HG02763 (cell line): ENCODE measurements at regions not wholly inside any gene's neighbourhood (a gene's known extent, or its start where the extent isn't known, plus 50 kb on each side); places are given as distances from the start of the nearest gene placed in this dataset.

Source experiments
- ATAC-seq: cut with Tn5 transposase; IDR thresholded peaks from one replicate; pipeline ENCODE4 v1.9.1; 2021; ENCODE audit warnings: mild to moderate bottlenecking, moderate library complexity; ENCODE audit not compliant: unreplicated experiment

DNA sequence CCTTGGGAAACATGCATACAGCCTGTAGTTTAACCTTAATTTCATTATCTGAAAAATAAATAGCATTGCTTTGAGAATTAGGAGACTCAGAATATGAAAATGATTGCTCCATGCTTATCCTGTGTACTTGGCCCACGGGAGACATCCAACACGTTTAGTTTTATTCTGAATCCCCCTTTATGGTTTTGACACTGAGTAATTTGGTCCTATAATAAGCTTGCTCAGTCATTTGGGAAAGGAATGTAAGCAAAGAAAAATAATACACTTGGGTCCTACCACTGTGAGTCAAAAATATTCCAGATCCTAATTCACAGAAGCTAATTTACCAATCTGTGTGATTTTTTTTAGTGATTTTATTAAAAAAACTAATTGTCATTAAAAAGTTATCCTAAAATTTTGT lies 557.3 kb downstream of the USP25 start:
- no peak for ATAC-seq

DNA sequence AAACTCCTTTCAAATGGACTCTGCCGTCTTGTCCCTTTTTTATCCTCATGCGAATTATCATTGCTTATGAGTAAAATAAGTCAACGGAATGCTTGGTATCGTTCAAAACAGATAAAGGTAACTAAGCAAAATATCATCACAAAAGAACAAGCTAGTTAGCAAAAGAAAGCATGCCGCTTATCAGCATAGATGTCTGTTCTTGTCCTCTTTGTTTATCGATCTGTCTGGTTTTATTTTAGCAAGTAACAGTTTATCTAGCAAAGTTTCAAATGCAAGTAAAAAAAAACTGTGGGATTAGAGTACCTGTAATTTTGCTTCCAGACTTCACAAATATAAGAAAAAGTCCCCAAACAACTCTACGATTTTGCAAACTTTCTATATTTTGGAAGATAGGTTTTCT lies 561.5 kb downstream of the USP25 start:
- ATAC-seq: no peak

DNA sequence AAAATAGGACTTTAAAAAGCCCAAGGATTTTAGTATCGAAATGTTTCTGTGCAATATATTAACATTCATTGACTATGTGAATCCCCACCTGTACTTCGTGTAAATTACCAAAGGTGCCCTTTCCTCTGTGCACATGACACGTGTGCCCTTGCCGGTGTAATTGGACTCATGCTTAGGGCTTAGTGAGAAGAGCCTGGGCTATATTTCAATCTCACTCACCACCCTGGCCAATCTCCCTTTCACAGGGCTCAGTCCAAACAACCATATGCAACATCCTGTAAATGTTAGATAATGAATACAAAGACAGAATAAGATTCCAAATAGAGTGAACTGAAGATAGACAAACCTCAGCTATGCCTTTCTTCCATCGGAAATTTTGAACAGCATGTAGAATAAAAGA lies 564.3 kb downstream of the USP25 start:
- no peak for ATAC-seq

DNA sequence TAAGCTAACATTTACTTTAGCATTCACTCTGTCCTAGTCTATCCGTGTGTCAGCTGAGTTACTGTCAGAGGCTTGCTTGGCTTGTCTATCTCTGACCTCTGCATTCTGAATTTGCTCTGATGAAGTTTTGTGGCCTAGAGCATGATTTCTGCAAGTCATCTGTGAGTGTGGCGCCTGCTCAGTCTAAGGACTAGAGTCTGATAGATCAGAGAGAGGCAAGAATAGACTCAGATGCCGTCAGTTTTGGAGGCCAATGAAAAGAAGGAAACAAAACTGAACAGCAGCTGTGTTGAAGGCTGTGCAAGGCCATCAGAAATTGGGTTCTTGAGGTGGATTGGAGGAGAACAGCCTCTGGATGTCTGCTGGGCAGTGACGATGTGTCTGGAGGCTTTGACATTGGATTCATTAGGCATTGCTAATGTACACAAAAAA lies 573.1 kb downstream of the USP25 start:
- ATAC-seq: no peak

DNA sequence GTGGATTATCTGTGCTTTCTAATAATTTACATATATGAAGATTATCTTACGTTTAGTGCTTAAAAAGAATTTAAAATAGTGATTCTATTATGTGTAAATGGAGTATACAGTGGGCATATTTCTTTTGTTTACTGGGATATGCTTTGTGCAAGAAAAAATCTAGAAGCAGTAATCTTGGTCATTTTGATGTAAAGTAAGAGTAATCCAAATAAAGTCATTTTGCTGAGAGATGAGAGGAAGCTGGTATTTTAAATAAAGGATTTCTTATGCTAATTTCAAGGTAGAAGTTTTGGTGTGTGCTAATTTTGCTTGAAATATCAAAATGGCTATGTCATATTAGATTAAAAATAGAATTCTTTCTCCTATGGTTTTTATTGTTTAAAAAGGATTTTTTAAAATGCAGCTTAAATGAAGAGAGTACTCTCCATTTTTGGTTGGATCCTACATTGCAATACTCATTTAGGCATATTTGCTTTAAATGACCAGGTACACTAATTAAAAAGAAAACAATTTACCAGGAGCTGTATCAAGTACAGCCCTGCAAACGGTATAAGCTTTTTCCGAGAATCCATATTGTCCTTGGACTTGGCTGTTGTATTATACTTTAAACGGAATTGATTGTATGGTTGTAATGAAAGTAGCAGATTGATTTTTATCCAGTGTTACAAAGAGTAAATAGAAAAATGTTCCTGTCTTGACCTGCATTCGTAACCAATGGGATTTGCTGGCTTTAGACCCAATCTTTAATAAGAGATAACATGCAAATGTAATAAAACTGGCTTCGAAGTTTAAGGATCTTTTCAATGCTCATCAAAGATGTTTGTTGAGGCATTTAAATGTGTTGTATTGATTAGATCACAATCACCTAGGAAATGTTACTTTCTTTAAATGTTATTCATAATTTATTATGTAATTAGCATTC lies 574.7 kb downstream of the USP25 start:
- ATAC-seq: no peak

DNA sequence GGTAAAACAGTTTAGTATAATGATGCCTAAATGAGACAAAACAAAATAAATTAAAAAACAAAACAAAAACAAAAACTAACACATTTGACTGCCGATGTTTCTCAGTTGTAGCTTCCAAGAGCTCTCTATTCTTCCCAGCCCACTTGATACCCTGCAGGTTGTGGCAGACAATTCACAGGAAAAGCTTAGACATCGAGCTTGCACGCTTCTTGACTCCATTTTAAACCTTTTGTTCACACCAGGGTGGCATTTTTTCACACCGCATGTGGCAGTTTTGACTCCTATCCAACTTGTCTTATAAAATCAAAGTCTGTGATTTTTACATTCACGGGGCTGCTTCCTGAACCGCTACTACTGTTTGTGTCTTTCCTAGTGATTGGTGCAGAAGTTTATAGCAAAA lies 575.9 kb downstream of the USP25 start:
- ATAC-seq: no peak

DNA sequence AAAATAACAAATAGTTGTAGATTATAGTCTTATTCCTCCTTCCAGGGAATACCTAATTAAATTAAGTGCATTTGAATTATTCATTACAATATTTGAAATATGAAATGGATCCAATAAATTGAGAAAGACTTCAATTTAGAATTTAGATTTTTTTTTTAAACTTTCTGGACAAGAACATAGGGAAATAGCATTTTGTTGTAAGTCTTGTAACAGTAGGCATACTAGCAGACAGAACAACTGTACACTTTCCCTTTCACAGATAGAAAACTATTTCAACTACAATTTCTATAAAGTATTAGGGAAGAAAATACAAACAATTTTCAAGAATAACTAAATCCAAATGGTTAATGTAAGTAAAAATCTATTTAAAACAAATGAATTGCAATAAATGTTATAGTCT lies 577.5 kb downstream of the USP25 start:
- ATAC-seq: no peak

DNA sequence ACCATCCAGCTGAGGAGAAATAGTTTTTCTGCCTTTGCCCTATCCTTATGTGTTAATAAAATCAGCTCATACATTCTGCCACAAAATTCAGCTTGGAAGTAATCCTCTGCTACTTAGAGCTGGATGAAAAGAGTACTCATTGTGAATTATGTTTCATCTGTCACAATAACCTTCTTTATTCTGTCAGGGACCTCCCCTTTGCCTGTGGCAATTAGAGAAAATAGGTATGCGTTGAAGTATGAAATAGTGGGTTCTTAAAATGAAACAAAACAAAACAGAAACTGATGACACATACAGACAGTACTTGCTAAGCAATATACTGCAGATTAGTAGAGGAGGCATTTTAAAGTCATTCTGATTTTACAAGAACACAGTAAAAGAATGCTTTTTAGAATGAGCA lies 578.5 kb downstream of the USP25 start:
- ATAC-seq: no peak

DNA sequence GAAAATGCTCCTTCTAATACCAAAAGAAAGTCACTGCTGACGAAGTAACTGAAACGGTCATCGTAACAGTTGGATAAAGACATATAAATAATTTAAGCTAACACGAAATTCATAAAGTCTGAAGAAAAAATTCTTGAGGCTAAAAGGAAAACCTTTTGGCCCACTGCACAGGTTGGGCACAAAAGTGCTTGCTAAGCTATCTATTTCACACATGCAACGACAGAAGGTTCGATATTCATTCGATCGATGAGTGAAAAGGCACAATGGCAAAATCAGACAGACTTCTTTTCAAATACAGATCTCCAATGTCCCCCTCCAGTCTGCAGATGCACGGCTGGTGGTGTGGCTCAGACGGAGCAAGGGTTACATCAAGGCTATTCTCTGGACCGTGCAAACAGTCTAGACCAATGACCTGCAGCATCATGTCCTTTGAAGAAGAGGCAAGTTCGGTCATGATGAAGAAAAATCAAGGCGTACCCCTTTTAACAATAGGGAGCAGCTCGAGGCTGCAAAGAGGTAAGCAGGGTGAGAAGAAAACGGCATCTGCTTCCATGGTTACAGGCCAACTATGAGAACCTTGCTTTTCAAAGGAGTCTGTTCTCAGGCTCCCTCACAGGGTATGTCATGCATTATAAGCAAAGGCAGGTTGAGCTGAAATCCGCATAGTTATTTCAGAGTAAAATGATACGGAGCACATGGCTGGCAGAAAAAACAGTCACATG lies 579.6 kb downstream of the USP25 start:
- ATAC-seq: no peak

DNA sequence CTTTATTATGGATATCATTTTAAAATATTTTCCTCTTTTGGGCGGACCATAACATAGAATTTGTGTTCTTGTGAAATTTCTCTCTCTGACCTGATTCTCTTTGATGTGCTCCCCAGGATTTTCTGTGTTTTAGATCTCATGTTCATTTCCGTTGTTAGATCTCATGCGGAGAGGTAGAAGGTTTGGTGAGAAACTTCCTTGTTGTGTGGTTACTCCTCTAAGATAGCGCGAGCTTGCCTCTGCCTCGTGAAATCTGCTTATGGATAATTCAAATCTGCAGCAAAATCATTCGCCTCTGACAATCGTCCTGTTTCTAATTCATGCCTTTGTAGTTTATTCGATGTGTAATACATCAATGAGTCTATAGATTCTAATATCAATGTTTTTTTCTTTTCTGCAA lies 580.4 kb downstream of the USP25 start:
- no peak for ATAC-seq

DNA sequence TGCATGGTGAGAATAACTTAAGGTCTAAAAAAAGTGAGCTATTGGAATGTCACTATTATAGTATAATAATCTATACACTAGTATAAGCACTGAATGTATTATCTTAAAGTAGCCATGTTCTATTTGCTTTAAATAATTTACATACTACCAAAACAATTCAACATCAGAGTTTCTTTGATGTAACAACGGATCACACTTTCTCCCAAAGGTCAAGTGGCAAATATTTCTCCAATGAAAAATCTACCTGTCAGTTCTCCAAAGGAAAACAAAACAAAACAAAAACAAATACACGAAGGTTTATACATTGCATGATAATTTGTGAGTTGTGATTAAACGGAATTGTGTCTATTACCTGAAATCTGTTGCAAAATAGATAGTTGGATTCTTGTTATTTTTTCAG lies 581.4 kb downstream of the USP25 start:
- ATAC-seq: no peak

DNA sequence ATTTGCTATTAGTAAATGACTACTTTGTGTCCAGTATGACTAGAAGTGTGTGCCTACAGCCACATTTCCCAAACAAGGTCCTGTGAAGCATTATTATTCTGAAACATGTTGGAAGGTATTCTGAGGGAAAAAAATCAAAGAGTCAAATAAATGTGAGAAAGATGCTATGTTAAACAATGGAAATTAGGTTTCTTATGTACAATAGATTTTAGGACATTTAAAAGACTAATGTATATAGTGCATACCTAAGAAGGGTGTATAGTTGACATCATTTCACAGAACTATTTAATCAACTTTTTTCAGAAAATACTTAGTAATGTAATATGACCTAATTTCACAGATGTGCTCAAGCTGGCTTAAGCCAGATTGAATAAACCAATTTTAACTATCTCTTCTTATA lies 582.5 kb downstream of the USP25 start:
- no peak for ATAC-seq

DNA sequence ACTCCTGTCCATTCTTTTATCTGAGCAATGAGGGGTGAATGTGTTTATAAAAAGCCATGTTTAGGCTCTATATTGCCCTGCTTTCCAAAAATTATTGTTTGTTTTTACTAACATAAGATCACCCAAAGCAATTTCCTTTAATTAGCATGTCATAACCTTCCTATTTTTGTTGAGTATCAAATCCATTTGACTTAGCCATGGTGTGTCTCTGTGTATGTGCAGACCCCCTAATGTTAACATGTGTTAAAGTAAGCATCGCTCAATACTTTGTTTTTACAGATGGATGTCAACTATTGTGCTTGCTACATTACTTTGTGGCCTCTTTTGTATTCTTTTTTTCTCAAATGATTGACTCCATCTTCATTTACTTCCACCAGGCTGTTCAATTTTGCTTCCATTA lies 585.4 kb downstream of the USP25 start:
- no peak for ATAC-seq

DNA sequence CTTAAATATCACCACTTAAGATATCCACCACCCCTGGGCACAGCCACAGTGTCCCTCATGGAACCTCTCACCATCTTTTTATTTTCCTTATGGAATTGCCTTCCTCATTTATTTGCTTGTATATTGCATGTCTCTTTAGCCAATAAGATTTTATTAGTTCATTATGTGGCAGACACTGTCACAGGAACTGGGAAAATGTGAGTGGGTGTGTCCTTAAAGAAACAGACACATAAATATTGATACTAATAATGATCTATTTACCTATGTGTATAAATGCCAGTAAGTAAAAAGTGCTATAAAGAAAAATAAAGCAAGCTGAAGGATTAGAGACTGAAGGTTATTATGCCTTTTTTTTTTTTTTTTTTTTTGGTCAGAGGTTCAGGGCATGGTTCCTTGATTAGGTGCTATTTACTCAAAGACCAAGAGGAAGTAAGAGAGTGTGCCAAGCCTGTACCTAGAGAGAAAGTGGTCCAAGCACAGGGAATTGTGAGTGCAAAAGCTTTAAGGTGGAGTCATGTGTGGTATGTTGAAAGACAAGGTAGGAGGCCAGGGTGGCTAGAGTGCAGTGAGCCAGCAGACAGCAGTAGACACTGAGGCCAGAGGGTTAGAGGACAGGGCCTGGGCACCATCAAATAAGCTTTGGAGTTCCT lies 589.0 kb downstream of the USP25 start:
- ATAC-seq: no peak

DNA sequence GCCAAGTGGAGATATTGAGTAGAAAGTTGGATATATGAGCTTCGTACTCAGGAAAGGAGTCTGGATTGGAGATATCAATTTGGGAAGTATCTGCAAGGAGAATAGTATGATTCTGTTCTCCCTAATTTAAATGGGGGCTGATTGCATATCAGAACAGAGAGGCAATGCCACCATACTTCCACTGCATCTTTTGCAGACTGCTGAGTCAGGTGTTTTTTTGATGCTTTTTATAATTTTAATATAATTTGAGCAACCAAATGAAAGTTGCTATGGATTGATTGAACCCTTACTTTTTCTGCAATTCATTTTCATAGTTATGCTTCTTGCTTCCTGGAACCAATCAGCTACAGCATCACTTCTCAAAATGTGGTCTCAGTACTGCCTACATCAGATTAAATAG lies 590.3 kb downstream of the USP25 start:
- no peak for ATAC-seq

DNA sequence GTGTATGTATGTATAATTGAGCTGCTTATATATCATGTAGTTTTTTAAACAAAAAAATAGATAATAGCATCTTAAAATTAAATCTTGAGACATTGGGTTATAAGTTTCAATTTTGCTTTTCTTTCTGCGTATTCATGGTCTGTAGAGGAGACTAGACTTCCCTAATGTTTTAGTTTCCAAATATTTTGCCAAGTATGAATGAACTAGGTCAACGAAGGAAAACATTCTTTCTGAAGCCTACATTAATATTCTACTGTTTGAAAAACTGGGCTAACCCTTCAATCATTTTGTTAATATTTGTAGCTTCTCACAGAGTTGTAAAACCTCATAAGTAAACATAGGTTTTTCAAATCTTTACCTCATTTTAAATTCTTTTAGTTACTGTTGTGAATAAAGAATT lies 592.7 kb downstream of the USP25 start:
- ATAC-seq: no peak

DNA sequence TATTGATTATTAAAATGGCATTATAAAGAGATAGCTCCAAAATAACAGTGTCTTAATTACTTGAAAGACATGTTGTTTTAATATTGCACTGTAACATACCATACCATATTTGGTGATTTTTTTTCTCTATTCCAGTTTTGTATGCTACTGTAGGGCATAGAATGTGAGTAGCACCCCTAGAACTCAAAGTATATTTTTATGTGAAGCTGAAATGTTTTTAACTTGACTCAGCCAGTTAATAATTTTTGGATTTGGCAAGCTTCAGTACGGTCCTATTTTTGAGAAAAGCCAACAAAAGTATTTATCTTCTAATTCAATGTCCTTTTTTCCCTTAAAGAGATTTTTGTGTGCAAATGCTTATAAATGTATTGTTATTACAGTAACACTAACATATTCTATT lies 593.8 kb downstream of the USP25 start:
- no peak for ATAC-seq

DNA sequence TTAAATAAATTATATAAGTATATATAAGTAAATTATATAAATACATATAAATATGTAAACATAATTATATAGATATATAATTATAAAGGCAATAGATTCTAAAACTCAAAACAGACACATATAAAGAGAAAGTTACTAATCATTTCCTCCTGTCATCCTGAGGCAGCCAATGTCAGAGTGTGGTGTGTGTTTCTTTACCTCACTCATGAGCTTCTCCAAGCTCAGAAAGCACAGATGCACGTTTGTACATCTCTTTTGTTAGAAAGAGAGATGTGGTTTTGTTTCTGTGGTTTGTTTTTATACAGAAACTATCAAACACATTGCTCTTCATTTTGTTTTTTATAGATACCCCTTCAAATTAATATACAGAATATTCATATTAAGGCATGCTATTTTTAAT lies 594.8 kb downstream of the USP25 start:
- ATAC-seq: no peak

DNA sequence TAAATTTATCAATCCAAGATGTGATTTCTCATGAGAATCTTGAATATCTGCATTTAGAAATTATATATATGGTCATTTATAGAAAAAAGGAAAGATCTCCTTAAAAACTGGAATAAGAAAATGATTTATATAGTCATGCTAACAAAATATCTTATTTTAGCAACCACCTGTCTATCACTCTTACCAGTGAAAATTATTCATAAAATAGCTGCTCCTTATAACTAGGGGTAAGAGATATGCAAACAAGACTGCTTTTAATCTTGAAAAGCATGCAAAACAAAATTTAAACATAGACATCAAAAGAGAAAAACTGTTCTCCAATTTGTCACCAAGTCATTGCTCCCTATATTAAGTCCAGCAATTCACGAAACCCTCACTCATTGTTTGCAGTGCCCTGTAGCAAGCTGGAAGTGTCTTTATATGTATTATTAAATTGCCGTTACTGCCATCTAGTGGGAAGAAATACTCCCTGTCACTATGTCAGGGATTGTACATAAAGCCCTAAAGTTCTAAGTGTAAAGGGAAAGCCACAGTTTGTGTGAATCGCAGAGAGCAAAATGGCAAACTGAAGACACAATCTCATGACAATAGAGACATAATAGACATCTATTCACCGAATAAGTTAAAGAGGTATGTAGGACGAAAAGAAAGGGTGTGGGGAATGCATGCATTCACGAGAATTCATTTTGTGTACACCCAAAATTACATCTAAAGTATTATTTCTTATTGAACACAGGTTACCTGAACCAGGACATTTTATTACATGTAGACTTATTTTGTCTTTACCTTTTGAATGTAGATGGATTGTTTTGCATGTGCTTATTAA lies 600.5 kb downstream of the USP25 start:
- ATAC-seq: no peak

DNA sequence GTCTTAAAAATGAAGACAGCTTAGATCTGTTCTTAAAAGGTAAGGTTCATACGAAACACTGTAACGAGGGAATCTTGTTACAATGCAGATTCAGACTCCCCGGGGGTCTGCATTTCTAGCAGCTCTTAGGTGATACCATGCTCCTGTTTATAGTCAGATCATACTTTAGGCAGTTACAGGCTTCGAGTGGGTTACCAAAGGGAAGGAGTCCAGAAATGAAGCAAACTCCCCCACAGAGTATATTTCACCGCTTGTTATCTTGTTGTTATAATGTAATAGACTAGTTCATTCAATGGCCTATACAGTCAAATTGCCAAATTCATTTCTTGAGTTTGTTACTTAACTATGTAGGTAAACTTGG lies 601.1 kb downstream of the USP25 start:
- ATAC-seq: no peak

DNA sequence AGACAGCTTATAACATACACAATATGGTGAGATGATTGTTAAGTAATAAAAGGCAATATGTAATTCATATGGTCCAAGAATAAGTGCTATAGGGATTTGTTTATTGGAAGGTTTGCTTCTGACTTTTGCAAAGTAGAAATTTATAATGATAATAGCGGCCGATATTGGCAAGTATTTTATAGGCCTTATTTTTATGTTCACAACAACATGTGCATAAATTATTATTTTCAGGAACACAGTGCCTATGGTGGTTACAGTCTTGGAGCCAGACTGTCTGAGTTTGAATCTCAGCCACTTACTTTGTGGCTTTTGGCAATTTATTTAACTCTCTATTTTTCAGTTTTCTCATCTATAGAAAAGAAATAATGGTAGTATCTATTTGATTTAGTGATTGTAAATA lies 607.5 kb downstream of the USP25 start:
- no peak for ATAC-seq
